Pons (tissue), 1 donor: ENCODE measurements at regions not wholly inside any gene's neighbourhood (a gene's known extent, or its start where the extent isn't known, plus 50 kb on each side); places are given as distances from the start of the nearest gene placed in this dataset.
"Not testable (repeated sequence)": the region's sequence is repeated elsewhere in the genome, so short reads cannot be mapped to it uniquely, and the experiment has no call there.

Experiments
- DNase-seq: peaks from one replicate; pipeline ENCODE4 v3.0.0-alpha.2; 2016; ENCODE audit warnings: low spot score

DNA sequence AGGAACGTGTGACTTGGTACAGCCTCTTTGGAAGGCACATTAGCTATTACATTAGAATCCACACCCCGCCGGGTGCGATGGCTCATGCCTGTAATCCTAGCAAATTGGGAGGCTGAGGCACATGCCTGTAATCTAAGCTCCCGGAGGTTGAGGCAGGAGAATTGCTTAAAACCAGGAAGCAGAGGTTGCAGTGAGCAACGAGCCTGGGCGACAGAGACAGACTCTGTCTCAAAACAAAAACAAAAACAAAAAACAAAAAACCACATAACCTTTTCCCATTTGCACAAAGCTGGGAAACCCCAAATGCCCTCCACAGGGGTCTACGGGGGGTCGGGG is 82.7 kb upstream of the METTL9 start:
- not testable (repeated sequence) for DNase-seq

- not testable (repeated sequence) for DNase-seq
Measured at GRCh38 chr16:21517263-21517662, 82.1 kb upstream of the METTL9 start.

GRCh38 chr16:21519361-21520133 is 79.8 kb upstream of the METTL9 start:
- DNase-seq, result not testable (repeated sequence)

- peak; percentile 93 for DNase-seq
Measured at GRCh38 chr16:21520134-21521047, 79.0 kb upstream of the METTL9 start.

DNA sequence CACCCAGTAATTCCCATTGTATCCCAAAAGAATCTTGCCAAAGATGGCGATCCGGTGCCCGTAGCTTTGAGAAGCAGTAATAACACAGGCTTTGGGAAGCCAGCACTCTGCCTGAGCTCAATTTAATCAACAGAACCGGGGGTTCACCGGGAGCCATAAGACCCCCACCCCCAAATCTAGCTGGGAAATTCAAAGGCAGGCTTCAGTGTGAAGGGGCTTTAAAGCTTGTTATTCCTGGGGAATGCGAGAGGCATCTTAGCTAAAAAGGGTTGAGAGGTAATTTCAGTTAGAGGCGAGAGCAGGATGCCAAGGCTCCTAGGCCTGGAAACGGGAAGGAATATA is 78.4 kb upstream of the METTL9 start:
- DNase-seq, result not testable (repeated sequence)

GRCh38 chr16:21521390-21522143 is 77.8 kb upstream of the METTL9 start:
- DNase-seq, result peak; percentile 68

DNA sequence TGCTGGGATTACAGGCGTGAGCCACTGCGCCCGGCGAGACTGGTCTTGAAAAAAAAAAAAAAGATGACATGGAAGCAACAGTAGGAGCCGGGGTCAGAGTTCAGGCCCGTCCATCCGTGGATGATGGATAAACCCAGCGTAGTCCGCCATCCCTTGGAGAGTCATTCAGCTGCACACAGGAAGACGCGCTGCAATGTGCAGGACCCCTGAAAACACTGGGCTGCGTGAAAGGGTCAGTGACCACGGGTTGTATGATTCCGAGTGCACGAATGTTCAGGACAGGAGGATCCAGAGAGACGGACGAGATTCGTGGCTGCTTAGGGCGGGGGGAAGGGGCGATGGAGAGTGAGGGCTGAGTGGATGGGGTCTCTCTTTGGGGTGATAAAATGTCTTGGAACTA is 76.5 kb upstream of the METTL9 start:
- DNase-seq, result not testable (repeated sequence)

- DNase-seq, result no peak
Measured at GRCh38 chr16:21523411-21524067, 75.8 kb upstream of the METTL9 start.

DNA sequence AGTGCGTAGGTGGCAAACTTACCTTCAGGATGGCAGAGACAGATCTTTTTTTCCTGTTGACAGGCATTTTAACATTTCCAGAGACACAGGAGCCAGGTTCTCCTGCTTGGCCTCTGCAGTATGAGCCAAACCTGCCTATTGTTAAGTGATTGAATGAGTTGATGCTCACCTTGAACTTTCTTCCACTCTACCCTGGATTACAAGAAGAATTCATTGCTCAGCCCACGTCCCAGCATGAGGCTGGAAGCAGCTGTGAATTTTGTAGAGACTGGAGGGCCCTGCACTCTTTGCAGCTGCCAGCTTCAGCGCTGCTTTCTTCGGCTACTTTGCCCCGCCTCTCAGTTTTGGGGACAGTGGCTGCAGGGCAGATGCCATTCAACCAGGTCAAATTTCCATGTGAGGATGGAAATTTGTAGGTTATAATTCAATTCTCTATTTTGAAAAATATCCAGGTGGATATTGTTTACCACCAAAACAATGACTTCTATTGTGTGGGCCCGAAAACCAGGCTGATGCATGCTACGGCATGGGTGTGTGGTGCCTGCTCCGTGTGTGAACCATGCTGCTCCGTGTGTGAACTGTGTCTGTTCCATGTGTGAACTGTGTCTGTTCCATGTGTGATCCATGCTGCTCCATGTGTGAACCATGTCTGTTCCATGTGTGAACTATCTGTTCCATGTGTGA is 75.2 kb upstream of the METTL9 start:
- no peak for DNase-seq

DNA sequence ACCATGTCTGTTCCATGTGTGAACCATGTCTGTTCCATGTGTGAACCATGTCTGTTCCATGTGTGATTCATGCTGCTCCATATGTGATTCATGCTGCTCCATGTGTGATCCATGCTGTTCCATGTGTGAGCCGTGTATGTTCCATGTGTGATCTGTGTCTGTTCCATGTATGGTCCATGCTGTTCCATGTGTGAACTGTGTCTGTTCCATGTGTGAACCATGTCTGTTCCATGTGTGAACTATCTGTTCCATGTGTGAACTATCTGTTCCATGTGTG is 74.7 kb upstream of the METTL9 start:
- not testable (repeated sequence) for DNase-seq

DNA sequence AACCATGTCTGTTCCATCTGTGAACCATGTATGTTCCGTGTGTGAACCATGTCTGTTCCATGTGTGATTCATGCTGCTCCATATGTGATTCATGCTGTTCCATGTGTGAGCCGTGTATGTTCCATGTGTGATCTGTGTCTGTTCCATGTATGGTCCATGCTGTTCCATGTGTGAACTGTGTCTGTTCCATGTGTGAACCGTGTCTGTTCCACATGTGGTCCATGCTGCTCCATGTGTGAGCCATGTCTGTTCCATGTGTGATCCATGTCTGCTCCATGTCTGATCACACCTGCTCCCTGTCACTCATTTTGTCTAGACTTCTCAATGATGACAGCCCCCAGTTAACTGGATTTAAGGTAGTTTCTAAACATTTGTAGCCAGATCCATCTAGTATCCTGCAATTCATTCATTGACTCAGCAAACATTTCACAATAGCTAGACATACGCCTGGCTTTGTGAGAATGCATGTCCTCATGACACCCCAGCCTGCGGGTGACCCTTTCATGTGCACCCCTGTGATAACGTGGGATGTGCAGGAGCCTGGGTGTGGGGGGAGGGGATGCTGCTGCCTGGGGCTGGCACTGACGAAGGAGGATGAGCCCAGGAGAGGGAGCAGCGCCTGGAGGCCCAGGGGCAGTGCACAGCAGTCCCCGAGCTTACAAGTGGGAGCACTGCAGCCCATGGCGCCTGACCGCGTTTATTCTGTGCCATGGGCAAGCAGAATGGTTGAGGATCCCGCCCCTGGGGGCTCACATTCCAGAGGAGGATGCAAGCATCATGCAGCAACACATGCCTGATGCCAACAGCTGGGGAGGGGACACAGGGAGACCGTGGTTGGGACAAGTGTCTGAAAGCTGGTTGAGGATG is 74.1 kb upstream of the METTL9 start:
- DNase-seq, result not testable (repeated sequence)

DNA sequence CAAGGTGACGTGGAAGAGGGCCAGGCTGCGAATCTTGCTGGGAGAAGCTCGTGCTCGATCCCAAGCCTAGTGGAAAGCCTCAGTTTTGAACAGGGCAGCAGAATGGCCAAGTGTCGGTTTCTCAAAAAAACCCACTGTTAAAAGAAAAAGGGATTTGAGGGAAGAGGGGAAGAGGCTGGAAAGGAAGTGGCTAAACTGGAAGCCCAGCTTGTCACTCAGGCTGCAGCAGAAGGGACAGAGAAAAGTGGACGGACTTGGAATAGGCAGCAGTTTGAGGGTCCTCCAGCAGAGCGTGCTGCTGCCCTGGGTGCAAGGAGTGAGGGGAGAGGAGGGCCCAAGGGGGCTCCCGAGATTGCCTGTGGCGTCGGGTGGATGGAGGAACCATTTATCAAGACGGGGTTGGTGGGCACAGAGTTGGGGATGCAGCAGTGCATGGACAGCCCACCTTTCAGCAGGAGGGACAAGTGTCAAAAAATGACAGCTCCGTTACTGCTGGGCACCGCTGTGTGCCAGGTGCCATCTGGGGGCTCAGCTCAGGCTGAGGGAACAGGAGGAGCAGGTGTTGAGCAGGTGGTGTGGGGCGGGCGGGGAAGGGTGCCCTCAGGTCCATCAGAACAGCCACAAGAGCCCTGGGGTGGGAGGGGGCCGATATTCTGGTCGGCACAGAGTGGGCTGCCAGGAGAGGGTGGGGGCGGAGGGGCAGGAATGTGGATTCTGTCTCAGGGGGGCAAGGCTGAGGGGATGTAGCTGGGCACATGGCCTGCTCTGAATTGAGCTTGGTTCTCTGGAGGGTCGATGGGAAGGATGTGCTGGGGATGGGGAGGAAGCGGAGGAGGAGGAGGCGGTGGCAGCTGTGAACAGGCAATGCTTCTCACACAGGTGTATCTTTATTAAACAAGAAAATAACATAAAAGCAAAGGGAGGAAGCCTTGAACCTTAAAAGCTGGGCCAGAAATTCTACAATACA is 73.1 kb upstream of the METTL9 start:
- not testable (repeated sequence) for DNase-seq

GRCh38 chr16:21526923-21527807 is 72.2 kb upstream of the METTL9 start:
- no peak for DNase-seq

DNA sequence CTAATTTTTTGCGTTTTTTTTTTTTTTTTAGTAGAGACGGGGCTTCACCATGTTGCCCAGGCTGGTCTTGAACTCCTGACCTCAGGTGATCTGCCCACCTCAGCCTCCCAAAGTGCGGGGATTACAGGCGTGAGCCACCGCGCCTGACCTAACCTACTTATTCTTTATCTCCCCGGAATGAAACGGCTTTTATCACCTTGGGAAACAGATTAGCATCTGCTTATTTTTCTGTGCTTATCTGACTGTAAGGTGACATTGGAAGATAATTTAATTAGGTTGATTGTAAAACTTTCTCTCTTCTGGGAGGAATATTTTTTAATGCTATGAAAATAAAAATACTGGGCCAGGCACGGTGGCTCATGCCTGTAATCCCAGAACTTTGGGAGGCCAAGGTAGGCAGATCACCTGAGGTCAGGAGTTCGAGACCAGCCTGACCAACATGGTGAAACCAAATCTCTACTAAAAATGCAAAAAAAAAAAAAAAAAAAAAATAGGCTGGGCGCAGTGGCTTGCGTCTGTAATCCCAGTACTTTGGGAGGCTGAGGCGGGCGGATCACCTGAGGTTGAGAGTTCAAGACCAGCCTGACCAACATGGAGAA is 70.2 kb upstream of the METTL9 start:
- DNase-seq, result not testable (repeated sequence)

DNA sequence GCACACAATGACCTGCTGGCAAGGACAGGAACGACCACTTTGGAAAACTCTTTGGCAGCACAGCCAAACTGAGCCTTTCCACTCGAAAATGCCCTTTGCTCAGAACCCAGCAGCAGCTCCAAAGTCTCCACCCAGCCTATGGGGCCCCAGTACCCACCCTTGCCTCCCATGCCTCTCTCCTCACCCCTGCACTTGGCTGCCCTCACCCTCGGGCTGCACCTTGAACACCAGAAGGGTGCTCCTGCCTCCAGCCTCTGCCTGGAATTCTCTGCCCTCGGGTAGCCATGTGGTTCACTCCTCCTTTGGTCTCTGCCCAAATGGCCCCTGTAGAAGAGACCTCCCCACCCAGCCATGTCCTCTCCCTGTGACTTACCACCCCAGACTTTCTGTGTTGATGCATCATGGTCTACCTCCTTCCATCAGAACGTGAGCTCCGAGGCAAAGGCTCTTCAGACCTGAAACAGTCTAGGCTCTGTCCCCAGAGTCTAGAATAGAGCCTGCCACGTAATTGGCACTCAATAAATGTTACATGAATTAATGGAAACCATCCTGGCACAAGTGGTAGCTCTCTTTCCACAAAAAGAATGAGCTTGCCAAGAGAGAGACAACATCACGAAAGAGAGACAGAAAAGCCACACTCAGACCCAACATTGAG is 68.5 kb upstream of the METTL9 start:
- DNase-seq, result not testable (repeated sequence)

- not testable (repeated sequence) for DNase-seq
Measured at GRCh38 chr16:21532996-21533395, 66.4 kb upstream of the METTL9 start.

DNA sequence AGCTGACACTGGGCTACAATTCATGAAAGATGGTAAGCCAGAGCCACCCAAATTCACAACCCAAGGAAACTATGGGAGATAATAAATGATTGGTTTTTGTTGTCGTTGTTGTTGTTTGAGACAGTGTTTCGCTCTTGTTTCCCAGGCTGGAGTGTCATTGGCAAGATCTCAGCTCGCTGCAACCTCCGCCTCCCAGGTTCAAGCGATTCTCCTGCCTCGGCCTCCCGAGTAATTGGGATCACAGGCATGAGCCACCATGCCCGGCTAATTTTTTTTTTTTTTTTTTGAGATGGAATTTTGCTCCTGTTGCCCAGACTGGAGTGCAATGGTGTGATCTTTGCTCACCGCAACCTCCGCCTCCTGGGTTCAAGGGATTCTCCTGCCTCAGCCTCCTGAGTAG is 65.9 kb upstream of the METTL9 start:
- DNase-seq, result not testable (repeated sequence)
